SU-DHL-6 (cell line): ENCODE measurements at regions not wholly inside any gene's neighbourhood (a gene's known extent, or its start where the extent isn't known, plus 50 kb on each side); places are given as distances from the start of the nearest gene placed in this dataset.

Source experiments
- EZH2phosphoT487 ChIP-seq: fragments of 200-600 bp; sonication (generic), shearing (Covaris generic); conservative IDR thresholded peaks from 2 replicates; pipeline ENCODE4 v1.6.1; 2018; ENCODE audit warnings: mild to moderate bottlenecking, antibody characterized with exemption, low read length, moderate library complexity, mixed read lengths
- TF ChIP-seq, protein P1 (sequence below): fragments of 200-600 bp; sonication (generic); IDR thresholded peaks from one replicate; pipeline ENCODE4 v1.5.1; 2017; ENCODE audit warnings: antibody characterized with exemption, mild to moderate bottlenecking, low read length, moderate library complexity; ENCODE audit not compliant: insufficient read depth, poor library complexity, severe bottlenecking

- TF ChIP-seq, protein P1, sequence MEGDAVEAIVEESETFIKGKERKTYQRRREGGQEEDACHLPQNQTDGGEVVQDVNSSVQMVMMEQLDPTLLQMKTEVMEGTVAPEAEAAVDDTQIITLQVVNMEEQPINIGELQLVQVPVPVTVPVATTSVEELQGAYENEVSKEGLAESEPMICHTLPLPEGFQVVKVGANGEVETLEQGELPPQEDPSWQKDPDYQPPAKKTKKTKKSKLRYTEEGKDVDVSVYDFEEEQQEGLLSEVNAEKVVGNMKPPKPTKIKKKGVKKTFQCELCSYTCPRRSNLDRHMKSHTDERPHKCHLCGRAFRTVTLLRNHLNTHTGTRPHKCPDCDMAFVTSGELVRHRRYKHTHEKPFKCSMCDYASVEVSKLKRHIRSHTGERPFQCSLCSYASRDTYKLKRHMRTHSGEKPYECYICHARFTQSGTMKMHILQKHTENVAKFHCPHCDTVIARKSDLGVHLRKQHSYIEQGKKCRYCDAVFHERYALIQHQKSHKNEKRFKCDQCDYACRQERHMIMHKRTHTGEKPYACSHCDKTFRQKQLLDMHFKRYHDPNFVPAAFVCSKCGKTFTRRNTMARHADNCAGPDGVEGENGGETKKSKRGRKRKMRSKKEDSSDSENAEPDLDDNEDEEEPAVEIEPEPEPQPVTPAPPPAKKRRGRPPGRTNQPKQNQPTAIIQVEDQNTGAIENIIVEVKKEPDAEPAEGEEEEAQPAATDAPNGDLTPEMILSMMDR, result no peak
- no peak for TF ChIP-seq EZH2phosphoT487
Measured at GRCh38 chr4:171602638-171603355, 210.4 kb upstream of the GALNTL6 start.
